H1 (cell line): ENCODE measurements at regions not wholly inside any gene's neighbourhood (a gene's known extent, or its start where the extent isn't known, plus 50 kb on each side); places are given as distances from the start of the nearest gene placed in this dataset.

ENCODE experiments used
- CTCF ChIA-PET: fragments of 300-600 bp; sonication (Branson Sonifier 250); formaldehyde crosslinking; loops from one replicate; lab custom pipeline; 2021; ENCODE audit not compliant: partially characterized antibody; lab: Charles Lee
- POLR2A ChIA-PET: fragments of 300-600 bp; sonication (Branson Sonifier 250); formaldehyde crosslinking; loops from one replicate; lab custom pipeline; 2021; ENCODE audit warnings: inconsistent platforms; ENCODE audit not compliant: partially characterized antibody; lab: Charles Lee
- DNase-seq, 2 experiments: peaks; one replicate each; pipeline versions ENCODE4 v3.0.0 to v3.0.0-alpha.2; 2010 to 2022; ENCODE audit warnings: low spot score in 2 of 2, low read depth in 1 of 2, mixed read lengths in 1 of 2
- FAIRE-seq: peaks from 2 replicates; lab custom pipeline; 2011; peaks lifted over from hg19 to GRCh38; lab: Jason Lieb, UNC
- H2AFZ ChIP-seq: 2 replicates; pipeline ENCODE4 v1.8.1; 2012; ENCODE audit warnings: low read length, inconsistent platforms
- H2AK5ac ChIP-seq: 2 replicates; pipeline ENCODE4 v1.6.1; 2013; ENCODE audit warnings: low read depth, low read length
- H2BK120ac ChIP-seq: replicated peaks from 2 replicates; pipeline ENCODE3; 2013; ENCODE audit warnings: low read depth, low read length, inconsistent platforms
- H2BK12ac ChIP-seq: 2 replicates; pipeline ENCODE4 v1.6.1; 2013; ENCODE audit warnings: low read depth, low read length
- H2BK15ac ChIP-seq: 2 replicates; pipeline ENCODE4 v1.6.1; 2013; ENCODE audit warnings: low read length
- H2BK20ac ChIP-seq: 2 replicates; pipeline ENCODE4 v1.6.1; 2013; ENCODE audit warnings: low read length
- H2BK5ac ChIP-seq: 2 replicates; pipeline ENCODE4 v1.6.1; 2013; ENCODE audit warnings: low read depth, low read length
- H3K14ac ChIP-seq: 2 replicates; pipeline ENCODE4 v1.6.1; 2013; ENCODE audit warnings: inconsistent platforms; ENCODE audit not compliant: insufficient read length
- H3K18ac ChIP-seq: 2 replicates; pipeline ENCODE4 v1.6.1; 2013; ENCODE audit warnings: low read length; ENCODE audit errors: extremely low read depth
- H3K23ac ChIP-seq: 2 replicates; pipeline ENCODE4 v1.6.1; 2013; ENCODE audit warnings: inconsistent platforms; ENCODE audit not compliant: insufficient read length
- H3K23me2 ChIP-seq: 2 replicates; pipeline ENCODE4 v1.6.1; 2013; ENCODE audit warnings: low read depth, low read length
- H3K27ac ChIP-seq: 2 replicates; pipeline ENCODE4 v1.6.1; 2011; ENCODE audit warnings: low read depth, low read length, inconsistent platforms
- H3K27me3 ChIP-seq, 4 experiments: replicated peaks in 1 of 4; 1 replicate in 1 of 4; 2 replicates in 3 of 4; pipeline versions ENCODE4 v1.6.1 to v1.8.1; 2011 to 2013; ENCODE audit warnings: low read length in 3 of 4, mild to moderate bottlenecking in 3 of 4, inconsistent platforms in 2 of 4, mixed read lengths in 2 of 4, moderate library complexity in 1 of 4; ENCODE audit not compliant: control insufficient read depth in 3 of 4, insufficient read depth in 3 of 4; ENCODE audit errors: extremely low read depth in 1 of 4
- H3K36me3 ChIP-seq, 4 experiments: 2 replicates each; pipeline versions ENCODE4 v1.6.1 to v1.8.1; 2011 to 2013; ENCODE audit warnings: mild to moderate bottlenecking in 4 of 4, low read length in 3 of 4, moderate library complexity in 2 of 4, control low read depth in 1 of 4, inconsistent platforms in 1 of 4; ENCODE audit not compliant: insufficient read depth in 4 of 4, control insufficient read depth in 2 of 4
- H3K4ac ChIP-seq: replicated peaks from 2 replicates; pipeline ENCODE3; 2013; ENCODE audit warnings: low read length, low read depth, mixed read lengths, inconsistent platforms; ENCODE audit not compliant: insufficient read length
- H3K4me1 ChIP-seq, 4 experiments: replicated peaks in 1 of 4; 1 replicate in 1 of 4; 2 replicates in 3 of 4; pipeline versions ENCODE4 v1.6.1 to v1.8.1; 2011 to 2013; ENCODE audit warnings: low read length in 3 of 4, inconsistent platforms in 2 of 4, mixed read lengths in 1 of 4; ENCODE audit not compliant: insufficient read depth in 4 of 4, control insufficient read depth in 3 of 4
- H3K4me2 ChIP-seq, 2 experiments: 2 replicates each; pipeline versions ENCODE4 v1.6.1 to v1.8.1; 2011 to 2013; ENCODE audit warnings: low read depth in 2 of 2, low read length in 2 of 2, control low read depth in 1 of 2, inconsistent platforms in 1 of 2, mild to moderate bottlenecking in 1 of 2; ENCODE audit not compliant: insufficient read depth in 1 of 2
- H3K4me3 ChIP-seq, 4 experiments: fragments of 200-600, 300-600 bp in 1 of 4; sonication (generic), shearing (Covaris generic), sonication (Bioruptor Twin) in 1 of 4; 2 replicates each; pipeline versions ENCODE4 v1.5.1 to v1.8.1; 2011 to 2016; ENCODE audit warnings: low read length in 4 of 4, low read depth in 3 of 4, control low read depth in 2 of 4, inconsistent platforms in 2 of 4, mild to moderate bottlenecking in 2 of 4, mixed read lengths in 1 of 4, moderate library complexity in 1 of 4; ENCODE audit not compliant: insufficient read depth in 2 of 4; ENCODE audit errors: extremely low read depth in 1 of 4
- H3K56ac ChIP-seq: replicated peaks from 2 replicates; pipeline ENCODE3; 2013; ENCODE audit warnings: low read depth, mild to moderate bottlenecking, mixed read lengths, low read length, inconsistent platforms; ENCODE audit not compliant: insufficient read length
- H3K79me1 ChIP-seq: 2 replicates; pipeline ENCODE4 v1.6.1; 2013; ENCODE audit warnings: low read depth, low read length, control low read depth
- H3K79me2 ChIP-seq, 2 experiments: 2 replicates each; pipeline versions ENCODE4 v1.6.1 to v1.8.1; 2012 to 2013; ENCODE audit warnings: low read length in 2 of 2, mild to moderate bottlenecking in 2 of 2, inconsistent platforms in 1 of 2; ENCODE audit not compliant: insufficient read depth in 2 of 2, control insufficient read depth in 1 of 2
- H3K9ac ChIP-seq, 4 experiments: replicated peaks in 1 of 4; 1 replicate in 1 of 4; 2 replicates in 3 of 4; pipeline versions ENCODE4 v1.6.1 to v1.8.1; 2011 to 2013; ENCODE audit warnings: low read depth in 3 of 4, low read length in 3 of 4, control low read depth in 2 of 4, mild to moderate bottlenecking in 2 of 4, moderate library complexity in 2 of 4, inconsistent platforms in 1 of 4; ENCODE audit errors: extremely low read depth in 1 of 4
- H3K9me3 ChIP-seq, 2 experiments: 2 replicates each; pipeline versions ENCODE4 v1.6.1 to v1.8.1; 2012 to 2013; ENCODE audit warnings: mild to moderate bottlenecking in 2 of 2, moderate library complexity in 2 of 2, control low read depth in 1 of 2, inconsistent platforms in 1 of 2, low read depth in 1 of 2, low read length in 1 of 2, mixed read lengths in 1 of 2; ENCODE audit not compliant: insufficient read depth in 2 of 2
- H4K20me1 ChIP-seq, 2 experiments: replicated peaks in 1 of 2; 2 replicates each; pipeline versions ENCODE3 to v1.8.1; 2011 to 2013; ENCODE audit warnings: inconsistent platforms in 2 of 2, low read length in 2 of 2, mild to moderate bottlenecking in 1 of 2; ENCODE audit not compliant: insufficient read depth in 2 of 2, control insufficient read depth in 1 of 2
- H4K5ac ChIP-seq: 2 replicates; pipeline ENCODE4 v1.6.1; 2013; ENCODE audit warnings: low read length, low read depth, mixed read lengths, inconsistent platforms; ENCODE audit not compliant: insufficient read length
- H4K8ac ChIP-seq: 2 replicates; pipeline ENCODE4 v1.8.0; 2013; ENCODE audit warnings: mild to moderate bottlenecking, moderate library complexity, low read length, inconsistent platforms; ENCODE audit not compliant: insufficient read depth; ENCODE audit errors: extremely low read depth
- H4K91ac ChIP-seq: replicated peaks from 2 replicates; pipeline ENCODE3; 2013; ENCODE audit warnings: low read length, mixed read lengths, inconsistent platforms; ENCODE audit not compliant: insufficient read length
- BACH1 ChIP-seq: IDR thresholded peaks from 2 replicates; pipeline ENCODE4 v1.6.1; 2012; ENCODE audit warnings: low read length, improper control_type of control experiment
- EZH2 ChIP-seq: fragments of 200-600 bp; sonication (generic); IDR thresholded peaks from 2 replicates; pipeline ENCODE4 v1.7.1; 2012; ENCODE audit warnings: low read depth, mild to moderate bottlenecking, moderate library complexity, low read length, inconsistent platforms; ENCODE audit not compliant: severe bottlenecking
- GABPA ChIP-seq: IDR thresholded peaks from 2 replicates; pipeline ENCODE4 v1.6.1; 2011; ENCODE audit warnings: mild to moderate bottlenecking, low read length, moderate library complexity, borderline replicate concordance; ENCODE audit not compliant: insufficient read depth
- KDM5A ChIP-seq: fragments of 200-600 bp; IDR thresholded peaks from 2 replicates; pipeline ENCODE4 v1.7.1; 2012; ENCODE audit warnings: mild to moderate bottlenecking, low read length, inconsistent platforms, mixed read lengths
- RXRA ChIP-seq: IDR thresholded peaks from 2 replicates; pipeline ENCODE4 v1.6.1; 2011; ENCODE audit warnings: low read depth, mild to moderate bottlenecking, low read length, moderate library complexity; ENCODE audit not compliant: insufficient read depth
- SRF ChIP-seq: IDR thresholded peaks from 2 replicates; pipeline ENCODE4 v1.6.1; 2011; ENCODE audit warnings: mild to moderate bottlenecking, low read depth, low read length, moderate library complexity
- TCF12 ChIP-seq: IDR thresholded peaks from 2 replicates; pipeline ENCODE4 v1.6.1; 2011; ENCODE audit warnings: low read depth, mild to moderate bottlenecking, low read length
- WGBS, 2 experiments: shearing (Covaris generic) in 1 of 2; methylation state at CpG; one replicate each; pipeline versions ENCODE4 v1.1.6 to v1.1.7; 2013 to 2015; ENCODE audit warnings: low lambda C conversion rate in 2 of 2, mixed read lengths in 2 of 2, inconsistent platforms in 1 of 2, low coverage in 1 of 2, missing lambda C conversion rate in 1 of 2; ENCODE audit not compliant: insufficient replicate concordance in 2 of 2, insufficient coverage in 1 of 2, insufficient read length in 1 of 2; ENCODE audit errors: extremely low coverage in 1 of 2, missing lambda C conversion rate in 1 of 2; 5-methylcytosine and 5-hydroxymethylcytosine counted together
- TF ChIP-seq, protein P1 (sequence below): IDR thresholded peaks from 2 replicates; pipeline ENCODE4 v1.6.1; 2011; ENCODE audit warnings: low read length, improper control_type of control experiment

DNA sequence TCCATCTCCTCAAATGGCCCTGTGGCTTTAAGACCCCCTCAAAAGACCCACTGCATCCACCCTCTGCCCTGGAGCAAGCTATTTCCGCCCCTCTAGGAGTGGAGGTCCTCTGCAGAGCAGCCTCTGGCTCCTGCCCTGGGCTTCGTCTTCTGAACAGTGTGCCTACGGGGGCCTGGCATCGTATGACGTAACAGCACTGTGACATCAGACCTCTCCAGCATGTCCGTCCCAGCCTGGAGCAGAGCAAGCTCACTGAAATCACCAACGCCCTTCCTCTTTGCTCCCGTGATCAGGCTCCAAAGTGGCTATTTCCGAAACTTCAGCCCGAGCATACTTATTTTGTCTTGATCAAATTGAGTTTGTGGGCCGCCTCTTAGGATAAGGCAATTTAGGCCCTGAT is 69.1 kb upstream of the PTCH1 start:
- Histone ChIP-seq H3K36me3 (no peaks in the 10 kb centered on the region), H3K9me3 (no peaks in the 10 kb centered on the region), H2BK12ac (no peak overlapping the region), H4K91ac (peak overlapping the region; percentile 20), H2BK20ac (no peak overlapping the region), H3K9ac (no peak overlapping the region), H3K79me2 (no peaks in the 10 kb centered on the region), H3K4me1 (peaks cover 4 to 20% (median 18%) of the 10 kb centered on the region in 4 experiments), H3K79me1 (no peaks in the 10 kb centered on the region), H2BK5ac (no peak overlapping the region), H4K8ac (no peak overlapping the region), H2BK120ac (no peak overlapping the region), H2AFZ (no peak overlapping the region), H3K4me3 (no peak overlapping the region), H3K4me2 (no peak overlapping the region), H3K23me2 (no peaks in the 10 kb centered on the region), H4K5ac (no peak overlapping the region), H3K27ac (no peak overlapping the region), H2BK15ac (no peak overlapping the region), H3K14ac (no peak overlapping the region), H4K20me1 (no peaks in the 10 kb centered on the region), H3K4ac (no peak overlapping the region), H3K56ac (no peak overlapping the region), H3K23ac (no peak overlapping the region), H2AK5ac (no peak overlapping the region), H3K27me3 (no peaks in the 10 kb centered on the region; a peak in 3 of 7 replicates), H3K18ac (0 out of 2 replicates have a peak overlapping the region, but pooled peaks have one; percentile 10)
- TF ChIP-seq SRF (no peak), BACH1 (no peak), GABPA (no peak), TCF12 (no peak), KDM5A (no peak), RXRA (no peak), EZH2 (no peak)
- TF ChIP-seq, protein P1, sequence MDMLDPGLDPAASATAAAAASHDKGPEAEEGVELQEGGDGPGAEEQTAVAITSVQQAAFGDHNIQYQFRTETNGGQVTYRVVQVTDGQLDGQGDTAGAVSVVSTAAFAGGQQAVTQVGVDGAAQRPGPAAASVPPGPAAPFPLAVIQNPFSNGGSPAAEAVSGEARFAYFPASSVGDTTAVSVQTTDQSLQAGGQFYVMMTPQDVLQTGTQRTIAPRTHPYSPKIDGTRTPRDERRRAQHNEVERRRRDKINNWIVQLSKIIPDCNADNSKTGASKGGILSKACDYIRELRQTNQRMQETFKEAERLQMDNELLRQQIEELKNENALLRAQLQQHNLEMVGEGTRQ, result no peak
- ChIA-PET CTCF (interaction anchor here (0.8 kb wide), 1 partner anchor 26 kb away, joined by 3 read pairs; no protein-coding TSS in a partner anchor), POLR2A (interaction anchor here (1.0 kb wide), 1 partner anchor 19 kb away, joined by 3 read pairs; no protein-coding TSS in a partner anchor)
- DNase-seq, result no peak
- FAIRE-seq, result no peak
- WGBS, 2 experiments, result 82% methylated on average over 11 of the region's 11 CpGs; no CpG with 5 or more reads in 1 of the 2 experiments
